Skeletal muscle satellite cell (primary cell): ENCODE measurements at regions not wholly inside any gene's neighbourhood (a gene's known extent, or its start where the extent isn't known, plus 50 kb on each side); places are given as distances from the start of the nearest gene placed in this dataset.

Experiments used
- H3K27me3 ChIP-seq: 2 replicates; pipeline ENCODE4 v1.7.0; 2013; ENCODE audit warnings: low read length; ENCODE audit not compliant: control insufficient read depth, insufficient read depth
- H3K36me3 ChIP-seq: 2 replicates; pipeline ENCODE4 v1.7.0; 2013; ENCODE audit warnings: mild to moderate bottlenecking, control low read depth, low read length; ENCODE audit not compliant: insufficient read depth
- H3K4me1 ChIP-seq: 2 replicates; pipeline ENCODE4 v1.7.0; 2013; ENCODE audit warnings: low read length; ENCODE audit not compliant: control insufficient read depth, insufficient read depth
- H3K4me2 ChIP-seq: 2 replicates; pipeline ENCODE4 v1.7.0; 2013; ENCODE audit warnings: mild to moderate bottlenecking, low read length
- H3K4me3 ChIP-seq: 2 replicates; pipeline ENCODE4 v1.7.0; 2013; ENCODE audit warnings: low read length
- H3K9ac ChIP-seq: 2 replicates; pipeline ENCODE4 v1.7.0; 2013; ENCODE audit warnings: mild to moderate bottlenecking, low read depth, low read length, moderate library complexity
- H3K9me3 ChIP-seq: replicated peaks from 2 replicates; pipeline ENCODE4 v1.7.0; 2013; ENCODE audit warnings: mild to moderate bottlenecking, control low read depth, low read length

DNA sequence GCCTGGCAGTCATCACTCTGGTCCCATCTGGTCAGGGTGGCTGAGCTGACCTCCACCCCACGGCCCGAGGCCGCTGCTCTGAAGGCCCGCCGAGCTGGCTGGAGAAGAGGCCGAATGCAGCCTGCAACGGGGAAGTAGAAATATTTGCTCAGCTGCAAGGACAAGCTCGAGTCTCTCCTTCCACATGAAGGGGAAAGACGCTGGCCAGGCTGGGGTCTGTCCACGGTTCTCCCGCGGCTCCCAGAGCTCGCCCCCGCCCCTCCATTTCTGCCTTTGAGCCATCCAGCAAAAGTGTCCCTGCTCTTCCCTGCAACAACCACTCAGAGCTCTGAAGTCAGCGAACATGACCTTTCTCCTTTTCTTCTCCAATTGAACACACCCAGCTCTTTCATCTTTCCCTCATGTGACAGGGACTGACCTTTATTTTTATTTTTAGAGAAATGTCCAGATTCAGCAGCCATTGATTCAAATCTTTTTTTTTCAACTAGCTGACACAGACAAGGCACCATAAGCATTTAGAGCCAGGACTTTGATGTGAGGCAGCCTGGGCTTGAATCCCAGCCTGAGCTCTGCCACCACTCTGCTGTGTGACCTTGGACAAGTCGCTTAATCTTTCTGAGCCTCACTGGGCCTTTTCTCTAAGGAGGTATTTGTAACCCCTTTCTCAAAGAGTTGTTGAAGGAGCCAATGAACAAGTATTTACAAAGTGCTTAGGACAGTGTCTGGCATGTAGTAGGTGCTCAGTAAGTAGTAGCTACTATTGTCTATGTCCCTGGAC, 149.3 kb upstream of the WNT4 start:
- Histone ChIP-seq H3K9ac (no peak overlapping the region), H3K4me1 (no peaks in the 10 kb centered on the region)

GRCh38 chr1:22295396-22295795, 152.5 kb upstream of the WNT4 start:
- no peak overlapping the region for H3K4me3 ChIP-seq
- no peaks in the 10 kb centered on the region for H3K4me1 ChIP-seq
- H3K9ac ChIP-seq, result no peak overlapping the region
- peaks cover 55% of the 10 kb centered on the region for H3K27me3 ChIP-seq
- H3K9me3 ChIP-seq, result no peaks in the 10 kb centered on the region
- H3K36me3 ChIP-seq, result no peaks in the 10 kb centered on the region
- no peak overlapping the region for H3K4me2 ChIP-seq

More for the DNA sequence above, 149.3 kb upstream of the WNT4 start:
- no peaks in the 10 kb centered on the region for H3K9me3 ChIP-seq
- H3K4me2 ChIP-seq, result no peak overlapping the region
- H3K27me3 ChIP-seq, result peaks cover 66% of the 10 kb centered on the region
- no peak overlapping the region for H3K4me3 ChIP-seq
- H3K36me3 ChIP-seq, result no peaks in the 10 kb centered on the region

DNA sequence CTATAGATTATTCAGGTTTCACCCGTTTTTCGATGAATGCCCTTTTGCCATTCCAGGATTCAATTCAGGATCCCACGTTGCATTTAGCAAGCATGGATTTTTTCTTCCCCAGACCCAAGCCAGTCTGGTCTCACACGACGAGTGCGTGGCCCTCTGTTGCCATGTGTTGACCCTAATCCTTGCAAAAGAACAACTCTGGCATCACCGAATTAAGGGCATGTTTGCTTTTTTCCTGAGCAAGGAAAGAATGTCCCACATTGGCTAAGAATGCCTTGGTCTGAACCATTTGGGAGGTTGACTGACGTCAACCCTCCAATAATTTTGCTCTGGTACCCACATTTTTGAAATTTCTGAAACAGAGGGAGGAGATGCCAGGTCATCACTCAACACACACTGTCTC, 153.0 kb upstream of the WNT4 start:
- Histone ChIP-seq H3K9me3 (no peaks in the 10 kb centered on the region), H3K27me3 (peaks cover 57% of the 10 kb centered on the region), H3K4me2 (no peak overlapping the region), H3K4me3 (no peak overlapping the region), H3K9ac (no peak overlapping the region), H3K36me3 (no peaks in the 10 kb centered on the region), H3K4me1 (no peaks in the 10 kb centered on the region)

GRCh38 chr1:22296701-22297591, 154.0 kb upstream of the WNT4 start:
- Histone ChIP-seq H3K9me3 (no peaks in the 10 kb centered on the region), H3K4me1 (no peaks in the 10 kb centered on the region), H3K36me3 (no peaks in the 10 kb centered on the region), H3K27me3 (peaks cover 57% of the 10 kb centered on the region), H3K4me3 (no peak overlapping the region), H3K4me2 (no peak overlapping the region), H3K9ac (no peak overlapping the region)

DNA sequence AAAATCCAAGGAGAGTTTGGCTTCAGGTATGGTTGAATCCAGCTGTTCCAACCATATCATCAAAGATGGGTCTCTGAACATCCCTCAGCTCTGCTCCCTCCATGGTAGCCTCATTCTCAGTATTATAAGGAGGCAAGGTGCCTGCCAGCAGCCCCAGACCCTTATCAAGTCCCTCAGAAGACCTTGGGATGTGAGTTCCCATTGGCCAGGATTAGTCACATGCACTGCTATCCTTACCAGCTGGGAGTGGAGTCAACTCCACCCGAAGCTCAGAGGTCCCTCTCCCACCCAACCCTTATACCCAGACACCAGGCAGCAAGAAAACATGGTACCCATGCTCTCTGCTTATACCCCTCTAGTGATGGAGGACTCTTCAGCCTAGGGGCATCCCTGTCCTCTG, 153.7 kb upstream of the ZBTB40 start:
- H3K4me2 ChIP-seq, result no peak overlapping the region
- H3K9ac ChIP-seq, result no peak overlapping the region
- no peak overlapping the region for H3K4me3 ChIP-seq
- H3K36me3 ChIP-seq, result no peaks in the 10 kb centered on the region
- no peaks in the 10 kb centered on the region for H3K9me3 ChIP-seq
- no peaks in the 10 kb centered on the region for H3K4me1 ChIP-seq
- peaks cover 47% of the 10 kb centered on the region for H3K27me3 ChIP-seq

GRCh38 chr1:22303816-22304215, 147.8 kb upstream of the ZBTB40 start:
- Histone ChIP-seq H3K9ac (no peak overlapping the region), H3K4me1 (no peaks in the 10 kb centered on the region), H3K36me3 (no peaks in the 10 kb centered on the region), H3K4me3 (no peak overlapping the region), H3K27me3 (peaks cover 37% of the 10 kb centered on the region), H3K9me3 (peaks cover 3% of the 10 kb centered on the region), H3K4me2 (no peak overlapping the region)

DNA sequence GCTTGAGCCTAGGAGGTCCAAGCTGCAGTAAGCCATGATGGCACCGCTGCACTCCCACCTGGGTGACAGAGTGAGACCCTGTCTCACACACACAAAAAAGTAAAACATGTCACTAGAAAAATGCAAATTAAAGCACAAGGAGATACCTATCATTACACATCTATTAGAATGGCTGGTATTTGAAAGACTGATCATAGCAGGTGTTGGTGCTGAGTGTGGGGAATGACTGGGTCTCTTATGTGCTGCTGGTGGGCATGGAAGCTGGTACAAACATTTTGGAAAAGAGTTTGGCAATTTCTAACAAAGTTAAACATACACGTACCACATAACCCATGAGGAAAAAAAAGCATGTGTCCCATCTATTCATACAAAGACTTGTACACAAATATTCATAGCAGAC, 142.1 kb upstream of the ZBTB40 start:
- Histone ChIP-seq H3K9me3 (no peaks in the 10 kb centered on the region), H3K4me2 (no peak overlapping the region), H3K27me3 (peaks cover 44% of the 10 kb centered on the region), H3K9ac (no peak overlapping the region), H3K36me3 (no peaks in the 10 kb centered on the region), H3K4me3 (no peak overlapping the region), H3K4me1 (no peaks in the 10 kb centered on the region)

DNA sequence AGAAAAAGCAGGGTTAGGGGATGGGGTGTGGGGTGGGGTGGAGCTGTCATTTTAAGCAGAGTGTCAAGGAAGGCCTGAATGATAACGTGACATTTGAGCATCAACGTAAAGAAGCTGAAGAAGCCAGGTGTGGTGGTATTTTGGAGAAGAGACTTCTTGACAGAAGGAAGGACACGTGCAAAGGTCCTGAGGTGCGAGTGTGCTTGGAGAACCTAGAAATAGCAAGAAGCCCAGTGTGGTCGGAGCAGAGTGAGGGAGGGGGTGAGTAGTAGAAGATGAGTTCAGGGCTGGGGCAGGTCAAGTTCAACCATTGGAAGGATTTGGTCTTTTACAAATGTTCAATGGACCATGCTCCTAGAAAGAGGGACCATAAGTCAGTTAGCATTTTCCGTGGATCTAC, 140.2 kb upstream of the ZBTB40 start:
- Histone ChIP-seq H3K27me3 (peaks cover 56% of the 10 kb centered on the region), H3K36me3 (no peaks in the 10 kb centered on the region), H3K4me3 (no peak overlapping the region), H3K4me1 (no peaks in the 10 kb centered on the region), H3K9me3 (no peaks in the 10 kb centered on the region), H3K9ac (no peak overlapping the region), H3K4me2 (no peak overlapping the region)

DNA sequence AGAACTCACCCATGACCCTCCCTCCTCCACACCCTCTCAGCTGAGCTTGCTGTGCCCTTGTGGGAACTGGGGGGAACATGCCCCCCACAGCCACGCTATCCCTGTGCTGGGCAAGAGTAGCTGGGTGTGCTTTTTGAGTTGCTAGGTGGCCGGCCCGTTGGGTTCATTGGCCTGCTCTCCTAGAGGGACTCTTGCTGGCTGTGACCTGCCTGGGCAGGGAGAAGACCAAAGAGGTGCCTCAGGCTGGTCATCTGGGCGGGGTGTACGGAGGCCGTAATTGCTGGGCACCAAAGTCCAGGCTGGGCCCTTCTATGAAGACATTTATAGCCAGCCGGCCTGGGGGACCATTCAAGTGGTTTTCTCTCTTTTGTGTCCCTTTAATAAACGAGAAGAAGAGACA, 138.3 kb upstream of the ZBTB40 start:
- H3K4me1 ChIP-seq, result no peaks in the 10 kb centered on the region
- peaks cover 55% of the 10 kb centered on the region for H3K27me3 ChIP-seq
- H3K4me2 ChIP-seq, result no peak overlapping the region
- no peaks in the 10 kb centered on the region for H3K9me3 ChIP-seq
- no peaks in the 10 kb centered on the region for H3K36me3 ChIP-seq
- H3K9ac ChIP-seq, result no peak overlapping the region
- no peak overlapping the region for H3K4me3 ChIP-seq

DNA sequence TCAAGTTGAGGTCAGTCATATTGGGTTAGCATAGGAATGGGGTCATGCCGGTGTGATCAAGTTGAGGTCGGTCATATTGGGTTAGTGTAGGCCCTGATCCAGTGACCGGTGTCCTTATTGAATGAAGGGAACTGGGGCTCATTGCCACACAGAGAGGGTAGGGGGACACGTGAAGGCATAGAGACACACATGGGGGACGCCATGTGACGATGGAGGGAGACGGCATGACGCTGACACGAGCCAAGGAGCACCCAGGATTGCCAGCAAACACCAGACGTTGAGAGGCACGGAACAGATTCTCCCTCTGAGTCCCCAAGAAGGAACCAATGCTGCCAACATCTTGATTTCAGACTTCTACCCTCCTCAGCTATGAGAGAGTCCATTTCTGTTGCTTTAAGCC, 136.9 kb upstream of the ZBTB40 start:
- Histone ChIP-seq H3K36me3 (no peaks in the 10 kb centered on the region), H3K4me3 (no peak overlapping the region), H3K4me2 (no peak overlapping the region), H3K4me1 (no peaks in the 10 kb centered on the region), H3K9ac (no peak overlapping the region), H3K9me3 (no peaks in the 10 kb centered on the region), H3K27me3 (peaks cover 62% of the 10 kb centered on the region)

- no peak overlapping the region for H3K4me2 ChIP-seq
- peaks cover 70% of the 10 kb centered on the region for H3K27me3 ChIP-seq
- no peak overlapping the region for H3K4me3 ChIP-seq
- H3K4me1 ChIP-seq, result no peaks in the 10 kb centered on the region
- no peaks in the 10 kb centered on the region for H3K9me3 ChIP-seq
- H3K9ac ChIP-seq, result no peak overlapping the region
- no peaks in the 10 kb centered on the region for H3K36me3 ChIP-seq
Observed at GRCh38 chr1:22315315-22316078, 136.2 kb upstream of the ZBTB40 start.
